ENCODE measurements at regions not wholly inside any gene's neighbourhood (a gene's known extent, or its start where the extent isn't known, plus 50 kb on each side); places are given as distances from the start of the nearest gene placed in this dataset.

GRCh38 chr5:98663521-98663920 is 109.9 kb upstream of the RGMB start:
- no peak overlapping the region for H3K4me3 Mint-ChIP-seq (ENCODE audit: unreplicated experiment)
- intact Hi-C loops (cut with micrococcal nuclease), result no loop called here
- no peak overlapping the region for H3K27ac Mint-ChIP-seq (ENCODE audit: low read depth, unreplicated experiment)
- TF ChIP-seq CTCF (IDR thresholded peaks at IDR 0.05; ENCODE audit: unreplicated experiment), result no peak
- ChIA-PET POLR2A (no interaction called here), CTCF (interaction anchor here (0.9 kb wide), 1 partner anchor 1566 kb away, joined by 3 read pairs; no protein-coding TSS in a partner anchor)
- H3K9me3 Mint-ChIP-seq (ENCODE audit: unreplicated experiment), result no peaks in the 10 kb centered on the region
- H3K27me3 Mint-ChIP-seq (ENCODE audit: insufficient read depth, unreplicated experiment), result no peaks in the 10 kb centered on the region
- no peaks in the 10 kb centered on the region for H3K36me3 Mint-ChIP-seq (ENCODE audit: insufficient read depth, unreplicated experiment)
- DNase-seq (ENCODE audit: unreplicated experiment), result no peak
- no peaks in the 10 kb centered on the region for H3K4me1 Mint-ChIP-seq (ENCODE audit: insufficient read depth, unreplicated experiment)
- no TSS peak for BruUV-seq (replicated peaks)

- Mint-ChIP-seq H3K36me3 (ENCODE audit: insufficient read depth, unreplicated experiment) (no peaks in the 10 kb centered on the region), H3K4me3 (ENCODE audit: unreplicated experiment) (no peak overlapping the region), H3K27ac (ENCODE audit: low read depth, unreplicated experiment) (no peak overlapping the region), H3K27me3 (ENCODE audit: insufficient read depth, unreplicated experiment) (no peaks in the 10 kb centered on the region), H3K4me1 (ENCODE audit: insufficient read depth, unreplicated experiment) (no peaks in the 10 kb centered on the region), H3K9me3 (ENCODE audit: unreplicated experiment) (no peaks in the 10 kb centered on the region)
- BruUV-seq (replicated peaks), result no TSS peak
- no peak for TF ChIP-seq CTCF (IDR thresholded peaks at IDR 0.05; ENCODE audit: unreplicated experiment)
- no peak for DNase-seq (ENCODE audit: unreplicated experiment)
- ChIA-PET POLR2A (no interaction called here), CTCF (no interaction called here)
- intact Hi-C loops (cut with micrococcal nuclease), result no loop called here
Observed at GRCh38 chr5:98664736-98665135, 108.7 kb upstream of the RGMB start.

- BruUV-seq (replicated peaks), result no TSS peak
- no peak for TF ChIP-seq CTCF (IDR thresholded peaks at IDR 0.05; ENCODE audit: unreplicated experiment)
- no peaks in the 10 kb centered on the region for H3K9me3 Mint-ChIP-seq (ENCODE audit: unreplicated experiment)
- no peaks in the 10 kb centered on the region for H3K36me3 Mint-ChIP-seq (ENCODE audit: insufficient read depth, unreplicated experiment)
- DNase-seq (ENCODE audit: unreplicated experiment), result no peak
- POLR2A ChIA-PET, result no interaction called here
- H3K27ac Mint-ChIP-seq (ENCODE audit: low read depth, unreplicated experiment), result no peak overlapping the region
- intact Hi-C loops (cut with micrococcal nuclease), result no loop called here
- no peak overlapping the region for H3K4me3 Mint-ChIP-seq (ENCODE audit: unreplicated experiment)
- H3K27me3 Mint-ChIP-seq (ENCODE audit: insufficient read depth, unreplicated experiment), result no peaks in the 10 kb centered on the region
- no peaks in the 10 kb centered on the region for H3K4me1 Mint-ChIP-seq (ENCODE audit: insufficient read depth, unreplicated experiment)
- CTCF ChIA-PET, result no interaction called here
Observed at GRCh38 chr5:98679963-98680362, 93.5 kb upstream of the RGMB start.

- BruUV-seq (replicated peaks), result no TSS peak
- ChIA-PET POLR2A (no interaction called here), CTCF (no interaction called here)
- H3K27me3 Mint-ChIP-seq (ENCODE audit: insufficient read depth, unreplicated experiment), result no peaks in the 10 kb centered on the region
- no peaks in the 10 kb centered on the region for H3K36me3 Mint-ChIP-seq (ENCODE audit: insufficient read depth, unreplicated experiment)
- no peak for TF ChIP-seq CTCF (IDR thresholded peaks at IDR 0.05; ENCODE audit: unreplicated experiment)
- no peaks in the 10 kb centered on the region for H3K4me1 Mint-ChIP-seq (ENCODE audit: insufficient read depth, unreplicated experiment)
- H3K27ac Mint-ChIP-seq (ENCODE audit: low read depth, unreplicated experiment), result no peak overlapping the region
- intact Hi-C loops (cut with micrococcal nuclease), result no loop called here
- no peak overlapping the region for H3K4me3 Mint-ChIP-seq (ENCODE audit: unreplicated experiment)
- H3K9me3 Mint-ChIP-seq (ENCODE audit: unreplicated experiment), result peaks cover 16% of the 10 kb centered on the region
- DNase-seq (ENCODE audit: unreplicated experiment), result no peak
Observed at GRCh38 chr5:98690002-98690401, 83.5 kb upstream of the RGMB start.
